Hematopoietic multipotent progenitor cell treated with erythropoietin and hydrocortisone succinate and interleukin-3 and kit ligand, for 8 days (in vitro differentiated cells): ENCODE measurements at regions not wholly inside any gene's neighbourhood (a gene's known extent, or its start where the extent isn't known, plus 50 kb on each side); places are given as distances from the start of the nearest gene placed in this dataset.
"Not testable (repeated sequence)": the region's sequence is repeated elsewhere in the genome, so short reads cannot be mapped to it uniquely, and the experiment has no call there.

Experiments
- DNase-seq: peaks from one replicate; pipeline ENCODE4 v3.0.0-alpha.2; 2015

DNA sequence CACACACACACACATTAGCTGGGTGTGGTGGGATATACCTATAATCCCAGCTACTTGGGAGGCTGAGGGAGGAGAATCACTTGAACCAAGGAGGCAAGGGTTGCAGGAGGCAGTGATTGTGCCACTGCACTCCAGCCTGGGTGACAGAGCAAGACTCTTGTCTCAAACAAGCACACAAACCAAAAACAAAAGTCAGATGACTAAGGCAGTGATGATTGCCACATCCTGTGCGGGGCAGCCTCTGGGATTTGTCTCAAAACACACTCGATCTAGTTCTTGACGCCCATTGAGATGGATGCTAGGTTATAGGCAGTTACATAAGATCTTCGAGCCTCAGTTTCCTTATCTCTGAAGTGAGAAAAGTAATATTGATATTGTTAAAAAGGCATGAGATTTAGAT is 57.8 kb upstream of the NBPF8 start:
- DNase-seq: not testable (repeated sequence)

DNA sequence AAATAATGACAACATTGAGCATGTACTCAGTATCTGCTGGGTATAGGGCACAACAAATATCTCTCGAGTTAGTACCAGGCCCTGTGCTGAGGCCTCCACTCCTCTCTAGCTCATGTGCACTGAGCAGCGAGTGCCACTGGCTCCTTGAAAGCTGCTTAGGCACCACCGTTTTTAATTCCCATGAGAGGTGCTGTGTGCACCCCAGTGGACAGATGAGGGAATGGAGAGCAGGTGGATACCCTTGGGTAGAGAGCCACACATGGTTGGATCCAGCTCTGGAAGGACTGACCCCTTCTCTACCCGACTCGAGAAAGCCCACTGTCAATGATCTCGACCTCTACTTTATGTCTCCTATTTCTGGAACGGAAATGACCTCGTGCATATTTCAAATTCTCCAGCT is 58.7 kb upstream of the NBPF8 start:
- peak; percentile 50 for DNase-seq

DNA sequence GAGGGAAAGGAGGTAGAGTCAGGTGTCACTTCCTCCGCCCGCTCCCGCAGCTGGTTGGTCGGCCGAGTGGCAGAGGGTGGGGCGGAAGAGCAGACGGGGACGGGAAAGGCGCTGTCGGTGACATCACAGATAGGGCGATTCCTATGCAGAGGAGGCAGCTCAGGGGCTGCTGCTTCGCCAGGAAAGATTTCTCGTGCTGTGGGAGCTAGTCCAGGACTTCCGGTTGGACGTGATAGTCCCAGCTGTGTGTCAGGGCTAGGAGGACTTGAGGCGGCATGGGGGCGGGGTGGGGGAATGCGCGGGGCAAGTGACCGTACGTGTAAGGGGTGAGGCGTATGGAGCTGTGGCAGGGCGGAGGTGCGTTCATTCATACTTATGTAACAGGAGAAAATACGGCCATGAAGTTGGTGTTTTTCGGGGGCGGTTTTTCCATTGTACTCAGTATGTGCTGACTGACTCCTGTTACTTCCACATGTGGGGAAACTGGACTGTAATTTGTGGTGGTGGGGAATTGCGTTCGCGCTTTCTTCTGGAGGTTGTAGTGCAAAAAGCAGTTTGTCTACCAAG is 60.1 kb upstream of the NBPF8 start:
- DNase-seq: peak; percentile 82

DNA sequence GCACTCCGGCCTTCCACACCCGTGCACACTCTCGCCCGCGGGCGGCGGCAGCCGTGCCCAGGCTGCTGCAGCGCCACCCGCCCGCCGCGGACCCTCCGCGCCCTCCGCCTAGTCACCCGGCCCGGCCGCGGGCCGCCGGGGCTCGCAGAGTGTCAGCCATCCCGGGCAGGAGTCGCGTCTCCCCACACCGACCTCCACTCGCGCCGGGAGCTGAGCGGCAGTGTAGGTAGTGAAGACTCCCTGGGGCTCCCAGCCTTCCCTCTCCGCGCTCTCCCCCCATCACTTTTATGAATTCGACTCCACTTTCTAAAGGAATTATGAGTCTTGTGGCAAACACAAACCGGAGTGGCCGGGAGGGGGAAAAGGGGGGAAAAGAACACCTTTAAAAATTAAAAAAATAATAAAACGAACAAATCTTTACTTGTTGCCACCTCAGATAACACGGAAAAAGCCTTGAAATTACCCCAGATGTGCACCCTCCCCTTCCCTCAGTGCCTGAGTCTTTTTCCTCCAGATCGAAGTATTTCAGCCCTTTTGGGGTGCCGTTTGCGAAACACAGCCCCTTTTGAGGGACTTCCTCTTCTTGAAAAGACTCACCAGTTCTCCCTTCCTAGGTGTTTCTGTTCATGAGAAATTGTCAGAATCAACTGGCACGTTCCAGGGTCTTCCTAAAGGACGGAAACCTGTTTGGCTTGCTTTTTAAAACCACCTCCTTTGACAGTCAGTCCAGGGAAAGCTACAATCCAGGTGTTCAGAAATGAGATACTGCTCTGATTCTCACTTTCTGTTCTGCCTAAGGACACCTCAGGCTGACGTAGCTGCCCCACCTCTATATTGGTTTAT is 72.4 kb upstream of the NBPF8 start:
- not testable (repeated sequence) for DNase-seq

DNA sequence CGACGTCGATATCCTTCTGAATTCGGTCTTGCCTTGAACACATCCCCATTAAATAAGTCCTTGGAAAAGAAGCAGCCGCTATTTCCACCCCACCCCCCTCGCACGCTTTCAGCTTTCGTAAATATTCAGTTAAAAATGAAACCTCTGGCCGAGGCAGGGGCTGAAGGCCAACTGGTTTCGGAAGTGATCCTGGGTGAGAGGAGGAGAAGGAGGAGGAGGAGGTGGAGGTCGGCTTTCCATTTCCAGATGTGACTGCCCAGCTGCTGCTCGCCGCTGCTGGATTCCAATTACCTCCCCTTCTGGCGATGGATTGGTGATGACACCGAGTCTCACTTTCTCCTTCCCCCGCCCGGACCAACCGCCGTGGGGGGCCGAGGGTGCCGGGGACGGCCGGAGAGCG is 73.1 kb upstream of the NBPF8 start:
- peak; percentile 1 for DNase-seq

DNA sequence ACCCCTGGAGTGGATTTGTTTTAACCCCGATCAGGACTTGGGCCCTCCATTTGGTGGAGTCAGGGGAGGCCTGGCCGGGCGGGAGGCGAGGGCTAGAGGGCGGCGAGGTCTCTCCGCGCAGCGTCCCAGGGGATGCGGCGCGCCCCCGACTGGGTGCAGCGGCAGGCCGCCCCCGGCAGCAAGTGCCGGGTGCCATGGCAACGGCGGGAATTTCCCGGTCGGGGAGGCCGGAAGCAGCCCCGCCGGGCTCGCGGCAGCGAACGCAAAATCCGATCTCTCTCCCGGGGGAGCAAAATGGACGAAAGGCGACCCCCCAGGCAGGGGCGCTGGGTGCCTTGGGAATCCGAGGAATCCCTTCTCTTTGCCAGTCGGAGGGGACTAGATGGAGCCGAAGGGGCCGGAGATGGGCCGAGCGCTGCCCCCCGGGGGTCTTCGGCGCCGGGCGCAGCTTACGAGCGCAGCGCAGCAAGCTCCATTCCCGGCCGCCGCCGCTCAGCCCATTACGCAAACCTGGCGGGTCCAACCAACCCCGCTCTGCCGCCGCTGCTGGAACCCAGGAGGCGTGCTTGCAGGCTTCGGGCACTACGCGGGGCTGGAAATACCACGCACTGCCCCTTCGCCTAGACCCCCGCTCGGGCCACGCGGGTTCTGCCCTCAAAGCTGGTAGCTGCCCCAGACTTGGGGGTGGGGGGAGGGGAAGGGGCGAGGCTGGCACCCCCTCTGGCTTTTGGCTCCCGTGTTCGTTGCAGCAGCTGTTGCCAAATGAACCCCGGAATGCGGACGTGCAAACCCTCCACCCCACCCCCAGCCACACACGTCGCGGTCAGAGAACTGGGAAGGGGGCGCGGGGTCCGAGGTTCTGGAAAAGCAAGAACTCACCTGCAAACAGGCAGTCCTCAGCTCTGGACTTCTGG is 73.7 kb upstream of the NBPF8 start:
- DNase-seq: not testable (repeated sequence)

DNA sequence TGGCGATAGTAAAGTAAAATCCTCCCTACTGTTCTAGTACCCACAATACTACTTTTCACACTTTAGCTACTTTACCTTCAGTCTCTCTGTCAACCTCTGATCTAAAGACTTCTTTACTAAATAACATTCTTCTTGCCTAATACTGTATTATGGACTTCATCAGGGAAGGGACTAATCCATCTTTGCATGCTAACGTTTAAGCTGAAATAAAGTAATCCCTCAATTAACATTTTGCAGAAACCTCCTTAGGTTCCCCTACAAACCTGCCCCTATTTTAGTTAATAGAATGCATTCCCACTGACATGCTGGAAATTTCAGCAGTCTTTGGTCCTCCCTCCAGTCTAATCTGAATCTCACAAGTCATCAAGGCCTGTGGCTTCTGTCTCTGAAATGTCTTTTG is 99.1 kb upstream of the NBPF8 start:
- DNase-seq: not testable (repeated sequence)

DNA sequence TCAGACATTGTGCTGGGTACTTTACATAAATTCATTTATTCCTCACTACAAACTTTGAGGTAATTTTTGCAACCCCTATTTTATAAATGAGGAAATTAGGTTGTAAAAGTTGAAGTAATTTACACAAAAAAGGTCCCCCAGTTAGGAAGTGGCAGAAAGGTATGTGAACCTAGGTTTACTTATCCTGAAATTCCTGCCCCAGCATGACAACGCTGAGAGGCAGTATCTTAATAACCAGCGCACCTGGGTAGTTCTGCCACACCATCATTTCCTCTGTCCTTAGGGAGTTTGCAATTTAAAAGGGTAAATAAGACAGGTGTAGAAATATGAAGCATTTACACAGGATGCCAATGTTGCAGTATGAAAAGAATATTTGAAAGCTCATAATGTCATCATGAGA is 102.9 kb upstream of the NBPF8 start:
- DNase-seq: not testable (repeated sequence)

DNA sequence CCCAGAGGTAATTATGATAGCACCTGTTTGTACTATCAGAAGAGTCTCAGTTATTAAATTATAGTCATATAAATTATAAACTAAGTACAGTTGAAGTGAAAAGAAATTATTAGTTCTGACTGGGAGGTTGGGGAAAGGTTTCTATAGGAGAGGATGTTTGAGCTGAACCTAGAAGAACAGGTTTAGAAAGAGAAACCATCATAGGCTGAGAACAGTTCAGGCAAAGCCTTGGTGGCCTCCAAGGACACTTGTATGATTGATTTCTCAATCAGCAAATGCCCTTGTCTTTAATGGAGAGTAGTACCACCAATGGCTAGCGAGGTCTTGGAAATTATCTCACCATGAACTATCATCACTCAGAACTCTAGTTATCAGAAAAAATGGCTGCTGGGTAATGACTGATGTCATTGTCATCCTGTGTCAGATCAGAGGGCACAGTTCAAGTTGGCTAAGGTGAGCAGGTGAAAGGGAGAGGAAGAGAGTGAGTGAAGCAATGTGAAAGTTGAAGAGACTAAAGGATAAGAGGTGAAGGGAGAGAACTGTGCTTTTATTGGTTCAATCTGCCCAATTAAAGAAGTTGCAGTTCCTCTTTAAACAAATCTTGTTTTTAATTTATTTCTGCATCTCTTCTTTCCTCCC is 105.8 kb upstream of the NBPF8 start:
- DNase-seq: not testable (repeated sequence)

DNA sequence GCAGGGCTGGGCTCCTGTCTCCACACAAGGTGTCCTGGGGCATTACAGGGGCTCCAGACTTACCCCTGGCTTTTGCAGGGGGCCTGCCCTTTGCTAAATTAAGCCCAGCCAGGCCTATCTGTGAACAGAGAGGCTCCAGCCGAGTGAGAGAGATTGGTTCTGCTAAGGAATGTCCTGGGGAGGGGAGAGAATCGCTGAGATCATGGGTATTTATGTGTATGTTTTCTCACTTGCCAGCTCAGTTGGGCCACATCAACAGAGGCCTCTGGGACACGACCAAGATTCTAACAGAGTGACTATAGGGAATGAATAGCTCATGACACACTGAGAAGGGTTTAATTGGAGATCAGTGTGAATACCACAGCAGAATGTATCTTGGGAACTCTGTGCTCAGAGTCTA is 109.8 kb upstream of the NBPF8 start:
- not testable (repeated sequence) for DNase-seq

DNA sequence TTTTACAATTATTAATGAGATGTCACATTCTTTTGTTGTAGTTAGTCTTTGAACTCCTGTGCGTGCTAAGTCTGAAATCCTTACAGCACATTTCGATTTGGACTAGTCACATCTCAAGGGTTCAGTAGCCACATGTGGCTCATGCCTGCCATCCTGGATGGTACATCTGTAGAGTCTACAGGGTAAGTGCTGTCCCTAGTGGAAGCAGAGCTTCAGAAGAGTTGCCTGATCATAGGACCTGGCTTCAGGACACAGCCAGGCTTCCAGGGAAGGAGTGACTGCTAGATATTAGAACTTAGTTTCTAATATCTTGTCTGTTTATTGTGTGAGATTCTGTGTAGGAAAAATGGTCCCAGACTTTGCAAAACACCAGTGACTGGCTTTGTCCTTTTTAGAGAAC is 110.5 kb upstream of the NBPF8 start:
- not testable (repeated sequence) for DNase-seq

DNA sequence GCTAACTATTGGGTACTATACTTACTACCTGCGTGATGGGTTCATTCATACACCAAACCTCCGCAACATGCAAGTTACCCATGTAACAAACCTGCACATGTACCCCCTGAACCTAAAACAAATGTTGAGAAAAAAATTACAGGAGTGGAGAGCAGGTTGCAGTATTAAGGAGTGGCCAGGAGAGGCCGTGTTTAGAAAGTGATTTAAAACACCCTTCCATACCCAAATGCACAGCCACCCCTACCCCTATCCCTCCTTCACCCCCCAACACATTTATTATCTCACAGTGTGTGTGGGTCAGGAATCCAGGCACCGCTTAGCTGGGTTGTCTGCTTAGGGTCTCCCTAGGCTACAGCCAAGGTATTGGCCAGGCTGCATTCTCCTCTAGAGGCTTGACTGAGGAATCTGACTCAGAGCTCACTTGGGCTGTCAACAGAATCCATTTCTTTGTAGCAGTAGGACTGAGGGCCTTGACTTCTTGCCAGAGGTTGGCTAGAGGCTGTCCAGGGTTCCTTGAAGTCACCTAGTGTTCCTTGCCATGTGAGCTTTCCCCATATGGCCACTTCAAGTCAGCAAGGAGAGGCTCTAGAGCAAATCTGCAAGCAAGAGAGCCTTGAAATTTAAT is 115.3 kb upstream of the NBPF8 start:
- DNase-seq: not testable (repeated sequence)

DNA sequence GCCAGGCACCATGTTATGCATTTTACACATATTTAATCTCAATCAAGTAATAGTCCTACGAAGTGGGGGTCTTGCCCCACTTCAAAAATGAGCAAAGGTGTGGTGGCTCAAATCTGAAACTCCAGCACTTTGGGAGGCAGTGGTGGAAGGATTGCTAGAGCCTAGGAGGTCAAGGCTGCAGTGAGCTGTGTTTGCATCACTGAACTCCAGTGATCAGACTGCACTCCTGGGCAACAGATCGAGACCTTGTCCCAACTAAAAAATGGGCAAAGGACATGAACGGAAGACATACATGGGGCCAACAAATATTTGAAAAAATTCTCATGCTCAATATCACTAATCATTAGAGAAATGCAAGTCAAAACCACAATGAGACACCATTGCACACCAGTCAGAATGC is 116.3 kb upstream of the NBPF8 start:
- DNase-seq: not testable (repeated sequence)

DNA sequence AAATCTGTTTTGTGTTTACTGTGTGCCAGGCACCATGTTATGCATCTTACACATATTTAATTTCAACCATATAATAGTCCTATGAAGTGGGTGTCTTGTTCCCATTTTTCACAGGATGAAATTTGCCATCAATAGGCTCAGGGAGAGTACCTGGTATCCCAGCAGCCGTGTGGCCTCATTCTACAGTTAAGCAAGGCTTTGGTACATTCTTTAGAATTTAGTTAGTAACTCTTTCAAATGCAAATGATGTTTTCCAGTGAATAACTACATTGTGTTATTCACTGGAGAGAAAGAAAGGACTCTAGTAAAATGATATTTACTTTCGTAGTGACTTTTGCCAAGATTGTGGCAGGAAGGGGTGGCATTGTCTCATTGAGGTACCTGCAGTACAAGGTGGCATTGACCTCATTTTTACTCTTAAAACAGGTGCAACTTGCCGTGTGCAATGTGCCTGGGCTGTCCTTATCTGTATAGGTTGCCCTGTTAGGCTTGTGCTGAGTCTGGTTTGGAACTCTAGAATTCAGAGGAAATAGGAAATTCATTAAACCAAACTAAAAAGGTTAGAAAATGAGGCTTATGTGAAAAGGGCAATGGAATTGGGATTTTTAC is 117.4 kb upstream of the NBPF8 start:
- DNase-seq: not testable (repeated sequence)

DNA sequence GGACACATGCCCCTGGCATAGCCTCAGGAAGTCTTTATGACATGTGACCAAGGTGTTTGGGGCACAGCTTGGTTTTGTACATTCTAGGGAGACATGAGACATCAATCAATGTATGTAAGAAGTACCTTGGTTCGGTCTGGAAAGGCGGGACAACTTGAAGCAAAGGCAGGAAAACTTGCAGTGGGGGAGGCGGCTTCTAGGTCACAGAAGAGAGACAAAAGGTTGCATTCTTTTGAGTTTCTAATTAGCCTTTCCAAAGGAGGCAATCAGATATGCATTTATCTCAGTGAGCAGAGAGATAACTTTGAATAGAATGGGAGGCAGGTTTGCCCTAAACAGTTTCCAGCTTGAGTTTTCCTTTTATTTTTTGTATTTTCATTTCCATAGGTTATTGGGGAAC is 113.8 kb upstream of the SEC22B start:
- DNase-seq: not testable (repeated sequence)

DNA sequence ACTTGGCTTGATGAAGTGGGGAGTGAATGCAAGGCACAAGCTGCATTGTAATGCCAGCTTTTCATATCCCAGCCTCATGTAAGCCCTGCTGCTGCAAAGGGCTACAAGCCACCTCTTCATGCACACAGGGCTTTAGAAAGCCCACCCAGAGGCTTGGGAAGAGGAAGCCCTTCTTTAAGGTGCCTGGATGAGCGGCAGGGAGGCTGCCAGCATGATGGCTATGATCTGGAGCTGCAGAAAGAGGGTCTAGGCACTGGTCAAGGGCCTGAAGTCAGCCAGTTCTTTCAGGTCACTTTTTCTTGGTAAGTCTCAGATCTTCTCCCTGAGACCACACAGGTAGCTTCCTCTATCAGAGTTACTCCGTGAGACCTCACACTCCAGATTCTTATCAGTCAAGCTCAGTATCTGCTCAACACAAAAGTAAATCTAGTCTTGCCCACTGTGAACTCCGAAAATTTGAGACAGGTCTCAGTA is 113.3 kb upstream of the SEC22B start:
- DNase-seq: not testable (repeated sequence)

DNA sequence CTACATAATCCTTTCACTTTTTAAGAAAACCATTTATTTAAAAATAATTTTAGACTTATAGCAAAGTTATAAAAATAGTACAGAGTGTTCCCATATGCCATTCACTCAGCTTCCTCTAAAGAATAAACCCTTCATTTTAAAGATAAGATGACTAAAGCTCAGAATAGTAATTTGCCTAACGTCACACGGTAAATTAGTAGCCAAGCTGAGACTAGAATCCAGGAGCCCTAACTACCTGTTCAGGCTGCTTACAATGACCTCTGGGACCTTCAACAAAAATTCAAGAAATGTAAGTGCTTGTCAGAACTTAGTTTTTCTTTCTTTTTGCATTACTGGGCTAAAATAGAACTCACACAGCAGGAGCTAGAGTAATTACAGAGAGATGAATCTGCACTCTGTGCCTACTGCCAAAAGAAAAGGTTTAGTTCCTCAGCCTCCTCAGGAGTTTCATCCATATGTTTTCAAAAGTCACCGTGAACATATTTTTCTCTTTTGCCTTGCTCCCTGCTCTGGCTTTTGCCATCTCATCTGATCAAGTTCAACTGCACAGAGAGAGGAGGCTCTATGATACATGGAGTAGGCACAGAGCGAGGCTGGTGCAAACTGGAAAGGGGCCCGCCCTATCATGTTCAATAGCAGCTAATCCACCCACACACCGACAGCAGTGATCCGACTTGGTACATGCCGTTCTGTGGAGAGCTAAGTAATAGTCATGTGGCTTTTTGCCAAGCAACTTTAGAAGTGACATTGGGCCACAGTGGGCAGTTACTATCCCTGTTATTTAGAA is 112.7 kb upstream of the SEC22B start:
- DNase-seq: not testable (repeated sequence)

DNA sequence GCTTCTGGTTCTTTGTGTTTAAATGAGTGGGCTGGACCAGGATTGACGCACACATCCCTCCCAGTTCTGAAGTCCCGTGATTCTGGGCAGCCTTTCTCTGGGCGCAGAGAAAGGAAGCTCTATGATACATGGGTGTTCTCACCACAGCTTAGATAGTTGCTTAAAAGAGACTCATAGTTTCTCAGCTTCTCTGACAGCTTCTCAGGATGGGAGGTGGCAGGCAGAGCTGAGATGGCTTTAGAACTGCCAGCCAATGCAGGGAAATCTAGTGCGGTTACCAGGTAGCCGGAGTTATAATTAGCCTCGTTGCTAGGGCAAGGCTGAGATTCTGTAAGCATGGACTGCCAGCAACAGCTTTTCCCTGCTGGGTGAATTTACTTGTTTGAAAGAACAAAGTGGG is 111.8 kb upstream of the SEC22B start:
- DNase-seq: not testable (repeated sequence)

DNA sequence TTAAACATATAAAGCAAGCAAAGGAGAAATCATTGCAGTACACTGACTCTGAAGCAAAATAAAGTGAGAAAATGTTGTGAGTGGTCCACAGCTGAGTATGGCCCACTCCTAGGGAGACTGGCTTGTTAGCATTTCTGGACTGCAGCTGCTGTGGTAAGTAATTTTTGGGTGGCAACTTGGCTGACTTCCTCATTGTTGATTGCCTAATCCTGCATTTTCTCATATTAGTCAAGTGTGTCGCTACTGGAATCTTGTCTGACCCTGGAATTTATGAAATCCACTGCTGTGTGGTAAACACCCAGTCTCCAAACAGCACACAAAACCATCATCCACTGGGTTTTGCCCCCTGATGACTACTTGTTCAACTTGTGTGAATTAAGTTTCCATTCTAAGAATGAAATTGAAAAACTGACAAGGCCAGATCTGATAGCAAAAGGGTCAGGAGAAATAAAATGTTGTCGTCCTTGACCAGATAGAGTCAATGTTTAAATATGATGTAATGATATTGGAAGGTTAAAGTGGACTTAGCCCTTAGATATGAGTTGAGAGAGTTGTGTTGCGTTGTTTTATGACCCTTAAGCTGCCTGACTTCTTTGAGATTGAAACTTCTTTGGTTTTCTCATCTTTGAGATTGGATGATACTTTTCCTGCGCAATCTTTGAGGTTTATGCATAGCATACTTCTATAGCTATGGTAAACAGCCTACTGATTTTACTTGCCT is 106.6 kb upstream of the SEC22B start:
- DNase-seq: not testable (repeated sequence)

DNA sequence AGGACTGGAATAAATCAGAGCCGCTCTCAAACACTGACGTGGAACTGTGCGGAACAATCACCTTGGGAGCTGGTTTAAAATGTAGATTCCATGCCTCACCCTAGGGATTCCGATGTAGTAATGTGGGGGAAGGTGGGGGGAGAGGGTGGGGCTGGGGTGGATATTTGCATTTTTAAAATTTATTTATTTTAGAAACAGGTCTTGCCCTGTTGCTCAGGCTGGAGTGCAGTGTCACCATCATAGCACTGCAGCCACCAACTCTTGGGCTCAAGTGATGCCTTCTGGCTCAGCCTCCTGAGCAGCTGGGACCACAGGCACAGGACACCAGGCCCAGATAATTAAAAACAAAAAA is 101.9 kb upstream of the SEC22B start:
- DNase-seq: not testable (repeated sequence)
